ENCODE measurements at regions not wholly inside any gene's neighbourhood (a gene's known extent, or its start where the extent isn't known, plus 50 kb on each side); places are given as distances from the start of the nearest gene placed in this dataset.

- Histone ChIP-seq H2AFZ (ENCODE audit: low read length) (no peak overlapping the region), H3K79me2 (ENCODE audit: insufficient read depth, low read length) (no peaks in the 10 kb centered on the region), H3K4me2 (ENCODE audit: low read depth, low read length, poor library complexity, severe bottlenecking) (no peak overlapping the region)
These were observed 283.5 kb upstream of the TANK start for GRCh38 chr2:160876765-160877164.

GRCh38 chr2:160878618-160879017, 281.6 kb upstream of the TANK start:
- Histone ChIP-seq H3K4me3 (ENCODE audit: low read length, poor library complexity, severe bottlenecking) (no peak overlapping the region), H3F3A (ENCODE audit: low read depth) (no peaks in the 10 kb centered on the region), H2AFZ (ENCODE audit: low read length) (no peak overlapping the region), H3K27me3 (ENCODE audit: insufficient read depth, low read length, poor library complexity, severe bottlenecking) (no peaks in the 10 kb centered on the region), H3K36me3 (ENCODE audit: insufficient read depth, low read length) (no peaks in the 10 kb centered on the region), H3K9me3 (ENCODE audit: insufficient read depth, low read depth, low read length) (no peaks in the 10 kb centered on the region), H3K4me1 (ENCODE audit: insufficient read depth, low read length, poor library complexity, severe bottlenecking) (no peaks in the 10 kb centered on the region), H3K4me2 (ENCODE audit: low read depth, low read length, poor library complexity, severe bottlenecking) (no peak overlapping the region), H3K9ac (ENCODE audit: low read depth, low read length, poor library complexity, severe bottlenecking) (no peak overlapping the region), H4K20me1 (ENCODE audit: insufficient read depth, low read length, poor library complexity, severe bottlenecking) (no peaks in the 10 kb centered on the region), H3K9me2 (replicated peaks; ENCODE audit: low read depth, low read length) (no peaks in the 10 kb centered on the region), H3K79me2 (ENCODE audit: insufficient read depth, low read length) (no peaks in the 10 kb centered on the region)
- no peak for TF ChIP-seq CTCF (conservative IDR thresholded peaks at IDR 0.05; ENCODE audit: low read length)

More at GRCh38 chr2:160876765-160877164, 283.5 kb upstream of the TANK start:
- Histone ChIP-seq H3K4me3 (ENCODE audit: low read length, poor library complexity, severe bottlenecking) (no peak overlapping the region), H3K9me3 (ENCODE audit: insufficient read depth, low read depth, low read length) (no peaks in the 10 kb centered on the region), H3K9me2 (replicated peaks; ENCODE audit: low read depth, low read length) (no peaks in the 10 kb centered on the region), H3K9ac (ENCODE audit: low read depth, low read length, poor library complexity, severe bottlenecking) (no peak overlapping the region), H3K4me1 (ENCODE audit: insufficient read depth, low read length, poor library complexity, severe bottlenecking) (no peaks in the 10 kb centered on the region), H3K27me3 (ENCODE audit: insufficient read depth, low read length, poor library complexity, severe bottlenecking) (no peaks in the 10 kb centered on the region), H4K20me1 (ENCODE audit: insufficient read depth, low read length, poor library complexity, severe bottlenecking) (no peaks in the 10 kb centered on the region), H3K36me3 (ENCODE audit: insufficient read depth, low read length) (no peaks in the 10 kb centered on the region), H3F3A (ENCODE audit: low read depth) (no peaks in the 10 kb centered on the region)
- TF ChIP-seq CTCF (conservative IDR thresholded peaks at IDR 0.05; ENCODE audit: low read length) (no peak), EZH2phosphoT487 (IDR thresholded peaks at IDR 0.05; ENCODE audit: borderline replicate concordance) (no peak)

GRCh38 chr2:160882906-160883305, 277.3 kb upstream of the TANK start:
- H3K9ac ChIP-seq (ENCODE audit: low read depth, low read length, poor library complexity, severe bottlenecking), result no peak overlapping the region
- H3K9me2 ChIP-seq (replicated peaks; ENCODE audit: low read depth, low read length), result no peaks in the 10 kb centered on the region
- no peaks in the 10 kb centered on the region for H3K79me2 ChIP-seq (ENCODE audit: insufficient read depth, low read length)
- no peaks in the 10 kb centered on the region for H3K9me3 ChIP-seq (ENCODE audit: insufficient read depth, low read depth, low read length)
- H3F3A ChIP-seq (ENCODE audit: low read depth), result no peaks in the 10 kb centered on the region
- no peak overlapping the region for H3K4me2 ChIP-seq (ENCODE audit: low read depth, low read length, poor library complexity, severe bottlenecking)
- no peaks in the 10 kb centered on the region for H3K4me1 ChIP-seq (ENCODE audit: insufficient read depth, low read length, poor library complexity, severe bottlenecking)
- TF ChIP-seq CTCF (conservative IDR thresholded peaks at IDR 0.05; ENCODE audit: low read length) (no peak), EZH2phosphoT487 (IDR thresholded peaks at IDR 0.05; ENCODE audit: borderline replicate concordance) (no peak)
- H2AFZ ChIP-seq (ENCODE audit: low read length), result no peak overlapping the region
- no peak overlapping the region for H3K4me3 ChIP-seq (ENCODE audit: low read length, poor library complexity, severe bottlenecking)
- no peaks in the 10 kb centered on the region for H3K27me3 ChIP-seq (ENCODE audit: insufficient read depth, low read length, poor library complexity, severe bottlenecking)
- no peaks in the 10 kb centered on the region for H4K20me1 ChIP-seq (ENCODE audit: insufficient read depth, low read length, poor library complexity, severe bottlenecking)
- no peaks in the 10 kb centered on the region for H3K36me3 ChIP-seq (ENCODE audit: insufficient read depth, low read length)

Measured in Loucy (cell line).